ENCODE measurements at regions not wholly inside any gene's neighbourhood (a gene's known extent, or its start where the extent isn't known, plus 50 kb on each side); places are given as distances from the start of the nearest gene placed in this dataset.

DNA sequence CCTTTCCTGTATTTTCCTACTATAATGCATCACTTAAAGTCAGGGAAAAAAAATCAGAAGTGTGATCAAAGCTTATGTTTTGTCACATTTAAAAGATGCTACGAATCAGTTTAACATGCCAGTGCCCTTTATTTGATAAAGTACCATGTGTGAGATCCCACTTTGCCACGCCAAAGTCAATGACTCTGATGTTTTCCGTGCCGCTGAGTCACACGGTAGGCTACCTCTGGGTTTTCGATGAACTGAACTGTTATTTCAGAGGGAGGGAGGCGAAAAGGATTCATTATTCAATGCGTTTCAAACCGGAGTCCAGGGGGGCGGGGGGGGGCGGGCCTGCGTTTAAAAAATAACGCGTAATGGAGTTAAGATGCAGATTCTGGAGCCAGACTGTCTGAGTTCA, 203.0 kb downstream of the ABHD5 start:
- peak; percentile 25 for DNase-seq (ENCODE audit: low spot score)
- TF ChIP-seq, protein P1, sequence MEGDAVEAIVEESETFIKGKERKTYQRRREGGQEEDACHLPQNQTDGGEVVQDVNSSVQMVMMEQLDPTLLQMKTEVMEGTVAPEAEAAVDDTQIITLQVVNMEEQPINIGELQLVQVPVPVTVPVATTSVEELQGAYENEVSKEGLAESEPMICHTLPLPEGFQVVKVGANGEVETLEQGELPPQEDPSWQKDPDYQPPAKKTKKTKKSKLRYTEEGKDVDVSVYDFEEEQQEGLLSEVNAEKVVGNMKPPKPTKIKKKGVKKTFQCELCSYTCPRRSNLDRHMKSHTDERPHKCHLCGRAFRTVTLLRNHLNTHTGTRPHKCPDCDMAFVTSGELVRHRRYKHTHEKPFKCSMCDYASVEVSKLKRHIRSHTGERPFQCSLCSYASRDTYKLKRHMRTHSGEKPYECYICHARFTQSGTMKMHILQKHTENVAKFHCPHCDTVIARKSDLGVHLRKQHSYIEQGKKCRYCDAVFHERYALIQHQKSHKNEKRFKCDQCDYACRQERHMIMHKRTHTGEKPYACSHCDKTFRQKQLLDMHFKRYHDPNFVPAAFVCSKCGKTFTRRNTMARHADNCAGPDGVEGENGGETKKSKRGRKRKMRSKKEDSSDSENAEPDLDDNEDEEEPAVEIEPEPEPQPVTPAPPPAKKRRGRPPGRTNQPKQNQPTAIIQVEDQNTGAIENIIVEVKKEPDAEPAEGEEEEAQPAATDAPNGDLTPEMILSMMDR (IDR thresholded peaks at IDR 0.05; ENCODE audit: extremely low read depth, insufficient read depth, missing control alignments), result no peak
- in situ Hi-C loops (cut with MboI; ENCODE audit: low pct_unique_long_range_greater_than_20kb, low sequenced_read_pairs, unreplicated experiment), result no loop called here

DNA sequence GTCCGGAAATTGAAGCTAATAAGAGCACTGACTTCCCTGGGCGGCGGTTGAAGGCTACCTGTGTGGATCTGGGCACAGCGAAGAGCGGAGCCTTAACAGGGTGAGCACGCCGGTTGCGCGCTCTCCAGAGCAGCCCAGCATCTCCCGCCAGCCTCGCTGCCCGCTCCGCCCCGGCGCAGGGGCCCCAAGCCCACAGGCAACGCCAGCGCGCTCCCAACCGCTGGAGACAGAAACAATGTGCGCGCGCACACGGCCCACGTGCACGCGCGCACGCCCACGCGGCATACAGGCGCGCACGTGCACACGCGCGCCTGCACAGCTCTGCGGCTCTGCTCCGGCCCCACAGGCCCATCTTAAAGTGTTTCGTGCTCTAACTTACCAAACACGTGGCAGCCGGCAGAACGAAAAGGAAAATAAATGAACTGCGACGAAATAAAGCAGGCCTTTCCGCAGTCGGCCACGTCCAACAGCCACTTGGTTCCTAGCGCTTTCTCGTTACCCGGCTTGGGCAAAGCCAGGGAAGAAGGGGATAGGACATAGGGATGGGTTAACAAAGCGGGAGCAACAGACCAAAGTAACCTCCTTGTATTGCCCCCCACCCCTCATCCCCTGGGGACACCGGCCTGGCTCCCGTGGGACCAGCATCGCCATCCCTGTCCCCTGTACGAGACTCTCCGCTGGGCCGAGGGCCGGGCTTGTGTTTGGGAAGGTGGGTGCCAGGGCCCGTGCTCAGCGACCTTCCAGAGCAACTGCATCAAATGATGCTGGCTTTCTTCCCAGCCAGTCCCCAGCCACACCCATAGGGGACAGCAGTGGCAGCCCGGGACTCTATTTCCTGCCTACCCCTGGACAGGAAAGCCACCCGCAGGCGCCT, 203.7 kb downstream of the ABHD5 start:
- TF ChIP-seq, protein P1 (IDR thresholded peaks at IDR 0.05; ENCODE audit: extremely low read depth, insufficient read depth, missing control alignments), result no peak
- in situ Hi-C loops (cut with MboI; ENCODE audit: low pct_unique_long_range_greater_than_20kb, low sequenced_read_pairs, unreplicated experiment), result no loop called here
- peak; percentile 67 for DNase-seq (ENCODE audit: low spot score)

DNA sequence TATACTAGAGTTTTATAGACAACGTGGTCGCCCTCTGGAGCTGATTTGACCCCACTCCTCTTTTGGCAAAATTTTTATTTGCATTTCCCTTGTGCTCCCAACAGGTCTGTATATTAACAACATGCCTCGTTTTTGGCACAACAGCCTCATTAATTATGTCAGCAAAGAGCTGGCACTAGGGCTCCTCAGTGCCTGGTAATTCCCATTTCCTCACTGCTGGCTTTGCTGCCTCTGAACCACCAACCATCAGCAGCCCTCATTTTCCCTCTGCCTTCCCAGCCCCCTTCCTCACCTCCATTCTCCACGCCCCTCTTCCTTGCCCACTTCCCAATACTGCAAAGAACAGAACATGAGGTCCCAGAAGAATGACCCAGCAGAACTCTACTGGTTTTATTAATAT, 204.8 kb downstream of the ABHD5 start:
- TF ChIP-seq, protein P1 (IDR thresholded peaks at IDR 0.05; ENCODE audit: extremely low read depth, insufficient read depth, missing control alignments), result no peak
- in situ Hi-C loops (cut with MboI; ENCODE audit: low pct_unique_long_range_greater_than_20kb, low sequenced_read_pairs, unreplicated experiment), result no loop called here

DNA sequence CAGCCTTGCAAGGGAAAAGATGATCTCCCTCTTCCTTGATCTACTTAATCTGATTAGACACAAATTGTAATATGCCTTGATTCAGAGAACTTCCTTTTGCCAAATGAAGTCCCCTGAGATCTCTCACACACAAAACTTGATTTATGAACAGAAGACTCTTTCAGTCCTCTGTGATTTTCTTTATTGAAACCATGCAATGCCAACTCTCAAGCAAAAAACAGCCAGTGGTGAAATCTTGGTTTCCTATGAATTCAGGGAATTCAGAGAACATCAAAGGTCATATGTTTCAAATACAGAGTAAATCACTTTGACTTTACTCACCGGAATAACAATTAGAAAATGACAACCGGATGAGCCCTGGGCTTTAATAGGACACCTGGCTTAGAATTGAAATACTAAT, 211.7 kb downstream of the ABHD5 start:
- TF ChIP-seq, protein P1 (IDR thresholded peaks at IDR 0.05; ENCODE audit: extremely low read depth, insufficient read depth, missing control alignments), result no peak
- in situ Hi-C loops (cut with MboI; ENCODE audit: low pct_unique_long_range_greater_than_20kb, low sequenced_read_pairs, unreplicated experiment), result no loop called here
- no peak for DNase-seq (ENCODE audit: low spot score)

More for the DNA sequence above, 204.8 kb downstream of the ABHD5 start:
- DNase-seq (ENCODE audit: low spot score), result no peak

DNA sequence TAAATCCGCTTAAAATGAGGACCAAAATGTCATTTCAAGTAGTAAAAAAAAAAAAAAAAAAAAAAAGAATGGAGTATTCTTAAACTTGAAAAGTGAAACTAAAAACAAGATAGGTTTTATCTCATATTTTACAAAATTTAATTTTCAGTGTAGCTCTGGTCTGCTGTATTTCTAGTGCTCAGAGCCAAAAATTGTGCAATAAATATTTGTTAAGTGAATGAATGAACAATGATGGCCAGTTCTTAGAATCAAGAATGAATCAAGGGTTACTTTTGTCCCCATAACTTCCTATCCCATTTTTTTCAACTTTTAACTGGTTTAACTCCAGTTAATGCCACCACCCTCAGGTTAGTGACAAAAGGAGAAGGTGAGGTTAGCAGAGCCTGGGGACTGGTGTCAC, 214.4 kb downstream of the ABHD5 start:
- in situ Hi-C loops (cut with MboI; ENCODE audit: low pct_unique_long_range_greater_than_20kb, low sequenced_read_pairs, unreplicated experiment), result no loop called here
- TF ChIP-seq, protein P1 (IDR thresholded peaks at IDR 0.05; ENCODE audit: extremely low read depth, insufficient read depth, missing control alignments), result no peak

DNA sequence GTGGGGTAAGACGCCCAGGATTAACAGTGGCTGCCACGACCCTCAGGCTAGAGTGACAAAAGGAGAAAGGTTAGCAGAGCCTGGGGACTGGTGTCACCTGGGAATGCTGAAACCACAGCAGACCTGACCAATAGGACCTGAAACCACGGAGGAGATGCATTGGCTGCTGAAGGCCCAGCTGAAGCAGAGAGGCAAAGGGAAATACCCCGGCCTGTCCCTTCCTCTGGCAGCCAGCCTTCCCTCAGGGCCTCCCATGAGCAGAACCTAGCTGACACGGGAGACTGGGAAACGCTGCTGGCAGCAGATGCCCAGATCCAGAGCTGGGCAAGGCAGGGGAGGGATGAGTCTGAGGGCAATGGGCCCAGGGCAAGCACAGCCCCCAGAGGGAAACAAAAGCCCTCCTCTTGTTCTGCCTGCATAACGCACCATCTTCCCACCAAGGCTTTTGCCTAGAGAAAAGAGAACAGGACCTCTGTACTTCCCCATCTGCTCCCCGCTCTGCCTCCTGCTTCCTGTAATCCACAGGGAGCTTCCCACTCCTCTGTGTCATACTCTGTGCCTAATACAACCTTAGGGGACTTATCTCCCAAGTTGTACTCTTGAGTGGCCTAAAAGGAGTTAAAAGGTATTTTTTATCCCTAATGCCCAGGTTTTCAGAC, 216.2 kb downstream of the ABHD5 start:
- TF ChIP-seq, protein P1 (IDR thresholded peaks at IDR 0.05; ENCODE audit: extremely low read depth, insufficient read depth, missing control alignments), result no peak
- in situ Hi-C loops (cut with MboI; ENCODE audit: low pct_unique_long_range_greater_than_20kb, low sequenced_read_pairs, unreplicated experiment), result no loop called here
- no peak for DNase-seq (ENCODE audit: low spot score)

More for the DNA sequence above, 214.4 kb downstream of the ABHD5 start:
- no peak for DNase-seq (ENCODE audit: low spot score)
